A549 (cell line): ENCODE measurements at regions not wholly inside any gene's neighbourhood (a gene's known extent, or its start where the extent isn't known, plus 50 kb on each side); places are given as distances from the start of the nearest gene placed in this dataset.

ENCODE experiments used
- ATAC-seq, 2 experiments: fragments of 200-7000 bp in 1 of 2; fragments of >200 bp in 1 of 2; cut with Nextera tagmentation in 1 of 2; cut with Tn5 transposase in 1 of 2; 3 replicates each; pipeline versions ENCODE4 v1.8.0 to v1.9.1; 2018 to 2020; ENCODE audit warnings: mild to moderate bottlenecking in 1 of 2, moderate library complexity in 1 of 2
- CTCF ChIA-PET: fragments of 300-600 bp; sonication (Branson Sonifier 250); formaldehyde crosslinking; extraction: SDS; loops from one replicate; lab custom pipeline; 2021; ENCODE audit warnings: antibody characterized with exemption, inconsistent platforms; lab: Yijun Ruan, JAX
- POLR2A ChIA-PET: fragments of 350-600 bp; formaldehyde crosslinking; extraction: SDS; loops from one replicate; lab custom pipeline; 2021; ENCODE audit warnings: antibody characterized with exemption, inconsistent platforms; lab: Yijun Ruan, JAX
- DNase-seq, 2 experiments: peaks; one replicate each; pipeline versions ENCODE4 v3.0.0 to v3.0.0-alpha.2; 2011 to 2016; ENCODE audit warnings: low read depth in 1 of 2, low spot score in 1 of 2
- FAIRE-seq: peaks from 2 replicates; lab custom pipeline; 2011; peaks lifted over from hg19 to GRCh38; lab: Jason Lieb, UNC
- H3K27ac ChIP-seq, 2 experiments: fragments of >200 bp; sonication (Bioruptor Twin); formaldehyde crosslinking; 3 replicates each; pipeline ENCODE4 v1.5.1; 2016 to 2017
- H3K4me1 ChIP-seq: fragments of >200 bp; sonication (Bioruptor Twin); formaldehyde crosslinking; 3 replicates; pipeline ENCODE4 v1.6.1; 2016
- H3K4me2 ChIP-seq: fragments of >200 bp; sonication (Bioruptor Twin); formaldehyde crosslinking; 3 replicates; pipeline ENCODE4 v1.6.1; 2016
- H3K4me3 ChIP-seq: fragments of >200 bp; sonication (Bioruptor Twin); formaldehyde crosslinking; 3 replicates; pipeline ENCODE4 v1.5.1; 2016
- H3K9me3 ChIP-seq: fragments of >200 bp; sonication (Bioruptor Twin); formaldehyde crosslinking; 3 replicates; pipeline ENCODE4 v1.6.1; 2016
- BHLHE40 ChIP-seq: IDR thresholded peaks from 2 replicates; pipeline ENCODE4 v1.6.1; 2012; ENCODE audit warnings: low read depth, low read length, inconsistent platforms
- CHD2 ChIP-seq: fragments of 150-350 bp; IDR thresholded peaks from 2 replicates; pipeline ENCODE4 v1.6.1; 2014; ENCODE audit warnings: low read length; ENCODE audit not compliant: partially characterized antibody
- EHMT2 ChIP-seq: fragments of 200-600 bp; sonication (generic); IDR thresholded peaks from 2 replicates; pipeline ENCODE4 v1.6.1; 2016; ENCODE audit warnings: antibody characterized with exemption, low read depth, mild to moderate bottlenecking, moderate library complexity
- EP300 ChIP-seq, 2 experiments: fragments of >200 bp; sonication (Bioruptor Twin); formaldehyde crosslinking; IDR thresholded peaks; 2 replicates in 1 of 2; 3 replicates in 1 of 2; pipeline ENCODE4 v1.6.1; 2016 to 2017
- ESRRA ChIP-seq: fragments of 150-350 bp; IDR thresholded peaks from 2 replicates; pipeline ENCODE4 v1.6.1; 2014; ENCODE audit warnings: mild to moderate bottlenecking, low read length, borderline replicate concordance
- HDAC2 ChIP-seq: fragments of 200-600 bp; sonication (generic); IDR thresholded peaks from 2 replicates; pipeline ENCODE4 v1.6.1; 2016
- HOXB13 ChIP-seq: fragments of 250-450 bp; sonication (Bioruptor Pico); IDR thresholded peaks from 2 replicates; pipeline ENCODE4 v1.5.0; 2020; ENCODE audit warnings: low read depth, mild to moderate bottlenecking, moderate library complexity
- JUN ChIP-seq, 2 experiments: fragments of >200 bp; sonication (Bioruptor Twin); formaldehyde crosslinking; IDR thresholded peaks; 2 replicates in 1 of 2; 3 replicates in 1 of 2; pipeline ENCODE4 v1.6.1; 2016 to 2017
- JUNB ChIP-seq: fragments of >200 bp; sonication (Bioruptor Twin); formaldehyde crosslinking; IDR thresholded peaks from 2 replicates; pipeline ENCODE4 v1.6.1; 2016
- KDM1A ChIP-seq: fragments of 200-600 bp; sonication (generic); IDR thresholded peaks from 2 replicates; pipeline ENCODE4 v1.6.1; 2016; ENCODE audit warnings: low read depth, mild to moderate bottlenecking
- KDM5A ChIP-seq: fragments of 200-600 bp; sonication (generic); IDR thresholded peaks from 2 replicates; pipeline ENCODE4 v1.6.1; 2016; ENCODE audit warnings: antibody characterized with exemption, mild to moderate bottlenecking
- MAZ ChIP-seq: fragments of 150-350 bp; IDR thresholded peaks from 2 replicates; pipeline ENCODE4 v1.6.1; 2014; ENCODE audit warnings: antibody characterized with exemption, low read depth, low read length, borderline replicate concordance
- MYC ChIP-seq: IDR thresholded peaks from 2 replicates; pipeline ENCODE4 v1.6.1; 2012; ENCODE audit warnings: mild to moderate bottlenecking, inconsistent platforms, low read length, improper control_type of control experiment, borderline replicate concordance
- NPAS2 ChIP-seq: fragments of 250-450 bp; sonication (Bioruptor Pico); IDR thresholded peaks from 2 replicates; pipeline ENCODE4 v1.8.0; 2022; ENCODE audit warnings: mild to moderate bottlenecking, moderate library complexity, borderline replicate concordance
- RARB ChIP-seq: fragments of 250-450 bp; sonication (Bioruptor Pico); IDR thresholded peaks from 2 replicates; pipeline ENCODE4 v1.8.0; 2021; ENCODE audit warnings: mild to moderate bottlenecking, moderate library complexity
- TFCP2L1 ChIP-seq: fragments of 250-450 bp; sonication (Bioruptor Pico); IDR thresholded peaks from 2 replicates; pipeline ENCODE4 v1.5.0; 2021; ENCODE audit warnings: mild to moderate bottlenecking
- TP53 ChIP-seq: fragments of 250-450 bp; sonication (Bioruptor Pico); IDR thresholded peaks from 2 replicates; pipeline ENCODE4 v1.5.0; 2021; ENCODE audit warnings: mild to moderate bottlenecking, moderate library complexity
- ZNF302 ChIP-seq: fragments of 250-450 bp; sonication (Bioruptor Pico); IDR thresholded peaks from 2 replicates; pipeline ENCODE4 v1.9.0; 2021; ENCODE audit warnings: inconsistent platforms, mild to moderate bottlenecking, moderate library complexity
- ZSCAN20 ChIP-seq: fragments of 250-450 bp; sonication (Bioruptor Pico); IDR thresholded peaks from 2 replicates; pipeline ENCODE4 v1.8.0; 2022; ENCODE audit warnings: mild to moderate bottlenecking, moderate library complexity
- WGBS: methylation state at CpG from one replicate; pipeline ENCODE4 v1.1.6; 2017; ENCODE audit errors: missing lambda C conversion rate; 5-methylcytosine and 5-hydroxymethylcytosine counted together
- TF ChIP-seq, protein P1 (sequence below): IDR thresholded peaks from 2 replicates; pipeline ENCODE4 v1.6.1; 2012; ENCODE audit warnings: low read depth, borderline replicate concordance
- TF ChIP-seq, protein P2 (sequence below): fragments of 250-450 bp; sonication (Bioruptor Pico); IDR thresholded peaks from 2 replicates; pipeline ENCODE4 v1.5.0; 2020; ENCODE audit warnings: low read depth, mild to moderate bottlenecking, moderate library complexity
- TF ChIP-seq, protein P3 (sequence below): IDR thresholded peaks from 2 replicates; pipeline ENCODE4 v1.6.1; 2012
- TF ChIP-seq, protein P4 (sequence below): fragments of >200 bp; sonication (Bioruptor Twin); formaldehyde crosslinking; IDR thresholded peaks from 3 replicates; pipeline ENCODE4 v1.6.1; 2016
- TF ChIP-seq, protein P5 (sequence below): fragments of 450-650 bp; IDR thresholded peaks from 2 replicates; pipeline ENCODE4 v1.6.1; 2014; ENCODE audit warnings: antibody characterized with exemption

DNA sequence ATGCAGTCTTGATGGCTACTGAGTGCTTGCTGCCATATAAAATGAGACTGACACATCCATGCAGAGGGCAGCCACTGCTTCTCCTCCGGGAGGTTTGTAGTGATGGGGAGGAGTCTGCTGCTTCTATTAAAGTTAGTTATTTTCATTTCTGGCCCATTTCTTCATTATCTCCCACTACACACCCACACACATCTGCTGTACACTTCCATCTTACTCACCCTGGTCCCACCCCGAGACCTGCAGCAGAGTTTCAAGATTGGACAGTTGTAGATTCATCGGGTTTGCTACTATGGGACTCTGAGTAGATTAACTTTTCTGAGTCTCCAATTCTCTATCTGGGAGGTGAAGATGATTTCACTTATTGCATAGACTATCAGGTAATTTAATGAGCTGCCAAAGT is 176.2 kb upstream of the SNX19 start:
- no peak for TF ChIP-seq HOXB13
- no peak for TF ChIP-seq MYC
- TF ChIP-seq NPAS2 (CRISPR knock-in tag) = no peak
- TF ChIP-seq BHLHE40 = no peak
- TF ChIP-seq, protein P1, sequence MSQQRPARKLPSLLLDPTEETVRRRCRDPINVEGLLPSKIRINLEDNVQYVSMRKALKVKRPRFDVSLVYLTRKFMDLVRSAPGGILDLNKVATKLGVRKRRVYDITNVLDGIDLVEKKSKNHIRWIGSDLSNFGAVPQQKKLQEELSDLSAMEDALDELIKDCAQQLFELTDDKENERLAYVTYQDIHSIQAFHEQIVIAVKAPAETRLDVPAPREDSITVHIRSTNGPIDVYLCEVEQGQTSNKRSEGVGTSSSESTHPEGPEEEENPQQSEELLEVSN = no peak
- TF ChIP-seq, protein P2, sequence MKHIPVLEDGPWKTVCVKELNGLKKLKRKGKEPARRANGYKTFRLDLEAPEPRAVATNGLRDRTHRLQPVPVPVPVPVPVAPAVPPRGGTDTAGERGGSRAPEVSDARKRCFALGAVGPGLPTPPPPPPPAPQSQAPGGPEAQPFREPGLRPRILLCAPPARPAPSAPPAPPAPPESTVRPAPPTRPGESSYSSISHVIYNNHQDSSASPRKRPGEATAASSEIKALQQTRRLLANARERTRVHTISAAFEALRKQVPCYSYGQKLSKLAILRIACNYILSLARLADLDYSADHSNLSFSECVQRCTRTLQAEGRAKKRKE = no peak
- TF ChIP-seq ZSCAN20 (CRISPR knock-in tag) = no peak
- no peak for TF ChIP-seq JUN (IDR thresholded peaks at IDR 0.05)
- TF ChIP-seq JUNB = no peak
- no peak for TF ChIP-seq TP53 (CRISPR knock-in tag)
- CTCF ChIA-PET = interaction anchor here (0.8 kb wide), 1 partner anchor 16 kb away, joined by 3 read pairs; no protein-coding TSS in a partner anchor
- POLR2A ChIA-PET = no interaction called here
- H3K27ac ChIP-seq = no peak overlapping the region
- WGBS = 34% methylated on average over 3 of the region's 3 CpGs
- DNase-seq = no peak
- no peaks in the 10 kb centered on the region for H3K4me1 ChIP-seq
- FAIRE-seq = no peak
- no peak overlapping the region for H3K4me3 ChIP-seq
- H3K4me2 ChIP-seq = no peak overlapping the region
- no peaks in the 10 kb centered on the region for H3K9me3 ChIP-seq
- no peak for ATAC-seq

DNA sequence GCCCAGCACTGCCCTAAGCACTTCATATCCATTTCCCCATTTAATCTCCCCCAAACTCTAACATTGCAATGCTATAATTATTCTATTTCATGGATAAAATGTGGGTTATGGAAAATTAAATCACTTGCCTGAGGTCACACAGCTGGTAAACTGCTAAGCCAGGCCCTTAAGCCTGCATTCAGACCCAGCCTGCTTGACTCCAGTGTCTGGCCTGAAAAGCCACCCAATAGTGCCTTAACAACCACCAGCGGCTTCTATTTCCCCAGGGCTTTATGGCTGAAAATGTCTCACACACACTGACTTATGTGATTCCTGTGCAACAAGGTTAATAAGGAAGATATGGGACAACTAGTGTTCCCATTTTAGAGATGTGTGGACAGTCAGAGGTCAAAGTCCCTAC is 178.5 kb upstream of the SNX19 start:
- POLR2A ChIA-PET = no interaction called here
- peaks cover 6% of the 10 kb centered on the region; the same call in 1 of the 3 replicates for H3K4me1 ChIP-seq
- CTCF ChIA-PET = no interaction called here
- DNase-seq = no peak
- 33% methylated on average over 1 of the region's 1 CpG for WGBS
- H3K27ac ChIP-seq = no peak overlapping the region
- no peak for FAIRE-seq
- H3K9me3 ChIP-seq = no peaks in the 10 kb centered on the region
- no peak for TF ChIP-seq EHMT2
- TF ChIP-seq MAZ = no peak
- TF ChIP-seq, protein P2 = no peak
- no peak for TF ChIP-seq MYC
- TF ChIP-seq EP300 (IDR thresholded peaks at IDR 0.05) = no peak
- no peak for TF ChIP-seq KDM5A
- TF ChIP-seq HDAC2 = no peak
- TF ChIP-seq, protein P3, sequence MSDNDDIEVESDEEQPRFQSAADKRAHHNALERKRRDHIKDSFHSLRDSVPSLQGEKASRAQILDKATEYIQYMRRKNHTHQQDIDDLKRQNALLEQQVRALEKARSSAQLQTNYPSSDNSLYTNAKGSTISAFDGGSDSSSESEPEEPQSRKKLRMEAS = no peak
- no peak for TF ChIP-seq KDM1A
- TF ChIP-seq CHD2 = no peak
- TF ChIP-seq, protein P4, sequence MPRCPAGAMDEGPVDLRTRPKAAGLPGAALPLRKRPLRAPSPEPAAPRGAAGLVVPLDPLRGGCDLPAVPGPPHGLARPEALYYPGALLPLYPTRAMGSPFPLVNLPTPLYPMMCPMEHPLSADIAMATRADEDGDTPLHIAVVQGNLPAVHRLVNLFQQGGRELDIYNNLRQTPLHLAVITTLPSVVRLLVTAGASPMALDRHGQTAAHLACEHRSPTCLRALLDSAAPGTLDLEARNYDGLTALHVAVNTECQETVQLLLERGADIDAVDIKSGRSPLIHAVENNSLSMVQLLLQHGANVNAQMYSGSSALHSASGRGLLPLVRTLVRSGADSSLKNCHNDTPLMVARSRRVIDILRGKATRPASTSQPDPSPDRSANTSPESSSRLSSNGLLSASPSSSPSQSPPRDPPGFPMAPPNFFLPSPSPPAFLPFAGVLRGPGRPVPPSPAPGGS = no peak
- ATAC-seq = no peak
- no peak overlapping the region for H3K4me2 ChIP-seq
- H3K4me3 ChIP-seq = no peak overlapping the region

DNA sequence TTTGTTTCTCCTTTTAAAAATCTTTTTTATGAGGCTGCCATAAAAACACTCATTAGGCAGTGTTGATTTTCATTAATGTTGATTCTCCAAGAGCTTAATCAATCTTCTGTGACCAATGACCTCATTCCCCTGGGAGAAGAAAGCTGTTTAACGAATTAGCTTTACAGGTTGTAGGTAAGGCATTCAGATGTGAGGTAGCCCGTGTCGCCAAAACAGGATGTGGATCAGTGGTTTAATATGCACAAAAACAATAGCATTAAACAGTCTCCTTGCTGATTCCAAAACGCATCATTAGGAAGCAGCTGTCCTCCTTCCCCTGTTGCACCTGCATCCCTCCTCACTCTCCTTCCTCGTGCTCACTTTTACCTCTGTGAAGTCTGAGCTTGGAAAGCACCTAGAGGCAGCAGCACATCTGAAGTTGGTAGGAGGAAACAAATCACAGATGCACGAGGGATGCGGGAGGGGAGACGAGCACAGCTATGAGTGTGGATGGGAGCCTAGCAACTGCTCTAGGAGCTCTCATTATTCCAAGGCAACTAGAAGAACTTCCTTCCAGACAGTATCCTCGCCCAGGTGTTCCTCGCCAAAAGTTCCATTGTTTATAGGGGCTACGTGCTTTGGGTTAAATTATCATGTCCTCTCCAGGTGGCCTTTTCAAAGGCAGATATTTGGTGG is 179.4 kb upstream of the SNX19 start:
- POLR2A ChIA-PET = no interaction called here
- FAIRE-seq (no peak), ATAC-seq (no peak)
- Histone ChIP-seq H3K4me1 (peaks cover 6% of the 10 kb centered on the region; the same call in 1 of the 3 replicates), H3K27ac (no peak overlapping the region), H3K4me3 (no peak overlapping the region)
- 43% methylated on average over 11 of the region's 11 CpGs for WGBS
- CTCF ChIA-PET = no interaction called here
- TF ChIP-seq RARB (no peak), TFCP2L1 (CRISPR knock-in tag) (no peak), ESRRA (no peak), ZNF302 (no peak), TP53 (CRISPR knock-in tag) (no peak), HDAC2 (no peak), ZSCAN20 (CRISPR knock-in tag) (no peak)
- TF ChIP-seq, protein P5, sequence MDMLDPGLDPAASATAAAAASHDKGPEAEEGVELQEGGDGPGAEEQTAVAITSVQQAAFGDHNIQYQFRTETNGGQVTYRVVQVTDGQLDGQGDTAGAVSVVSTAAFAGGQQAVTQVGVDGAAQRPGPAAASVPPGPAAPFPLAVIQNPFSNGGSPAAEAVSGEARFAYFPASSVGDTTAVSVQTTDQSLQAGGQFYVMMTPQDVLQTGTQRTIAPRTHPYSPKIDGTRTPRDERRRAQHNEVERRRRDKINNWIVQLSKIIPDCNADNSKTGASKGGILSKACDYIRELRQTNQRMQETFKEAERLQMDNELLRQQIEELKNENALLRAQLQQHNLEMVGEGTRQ = no peak
- TF ChIP-seq, all 56 proteins: peak for 0
- Histone ChIP-seq H3K9me3 (no peaks in the 10 kb centered on the region), H3K4me2 (no peak overlapping the region)
- no peak for DNase-seq
